ENCODE measurements at regions not wholly inside any gene's neighbourhood (a gene's known extent, or its start where the extent isn't known, plus 50 kb on each side); places are given as distances from the start of the nearest gene placed in this dataset.
A peak's percentile ranks its signal among the peaks of the same experiment; 100 is the strongest.

- Mint-ChIP-seq H3K27ac (peak overlapping the region in 2 of 3 experiments; percentile 2 to 75), H3K36me3 (ENCODE audit: low read depth) (no peaks in the 10 kb centered on the region), H3K4me3 (no peak overlapping the region), H3K27me3 (ENCODE audit: low read depth) (peaks cover 4% of the 10 kb centered on the region), H3K4me1 (peaks cover 16% of the 10 kb centered on the region), H3K9me3 (peaks cover 10% of the 10 kb centered on the region)
- no peak for TF ChIP-seq CTCF (IDR thresholded peaks at IDR 0.05; ENCODE audit: unreplicated experiment in 3 of 3)
Measured at GRCh38 chr16:80427795-80428194, 113.0 kb upstream of the DYNLRB2 start.

- H3K36me3 Mint-ChIP-seq (ENCODE audit: low read depth): no peaks in the 10 kb centered on the region
- no peaks in the 10 kb centered on the region for H3K9me3 Mint-ChIP-seq
- no peak overlapping the region for H3K4me3 Mint-ChIP-seq
- peaks cover 10% of the 10 kb centered on the region for H3K4me1 Mint-ChIP-seq
- TF ChIP-seq CTCF (IDR thresholded peaks at IDR 0.05; ENCODE audit: unreplicated experiment in 3 of 3): no peak
- H3K27ac Mint-ChIP-seq: no peak overlapping the region
- peaks cover 5% of the 10 kb centered on the region for H3K27me3 Mint-ChIP-seq (ENCODE audit: low read depth)
Measured at GRCh38 chr16:80418517-80419355, 122.1 kb upstream of the DYNLRB2 start.

DNA sequence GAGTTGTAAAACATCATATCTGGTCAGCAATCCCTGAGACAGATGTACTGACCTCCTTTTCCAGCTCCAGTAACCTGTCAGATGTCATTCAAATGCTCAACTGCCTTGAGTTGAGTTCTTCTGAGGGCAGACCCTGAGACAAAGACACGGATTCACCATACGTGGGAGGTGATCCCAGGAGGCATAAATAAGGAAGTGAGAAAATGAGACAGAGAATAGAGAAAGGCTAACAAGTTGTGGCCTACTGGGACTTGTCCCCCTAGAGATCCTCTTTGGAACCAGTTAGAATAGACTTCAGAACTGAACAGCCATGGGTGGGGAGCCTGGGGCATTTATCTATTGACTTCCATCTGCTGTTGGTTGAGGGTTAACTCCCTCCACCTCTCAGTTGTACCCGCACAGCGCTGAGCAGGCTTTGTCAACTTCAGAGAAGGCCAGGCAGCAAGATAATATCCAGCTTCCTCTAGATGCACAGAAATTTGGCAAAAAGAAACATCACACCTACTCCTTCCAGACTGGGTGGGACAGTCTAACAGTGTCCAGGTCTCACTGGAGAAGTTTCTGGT is 123.0 kb upstream of the DYNLRB2 start:
- H3K4me1 Mint-ChIP-seq: peaks cover 10% of the 10 kb centered on the region
- no peak for TF ChIP-seq CTCF (IDR thresholded peaks at IDR 0.05; ENCODE audit: unreplicated experiment in 3 of 3)
- H3K36me3 Mint-ChIP-seq (ENCODE audit: low read depth): no peaks in the 10 kb centered on the region
- H3K4me3 Mint-ChIP-seq: no peak overlapping the region
- no peaks in the 10 kb centered on the region for H3K9me3 Mint-ChIP-seq
- peak overlapping the region in 1 of 3 experiments; percentile 72 for H3K27ac Mint-ChIP-seq
- peaks cover 5% of the 10 kb centered on the region for H3K27me3 Mint-ChIP-seq (ENCODE audit: low read depth)

DNA sequence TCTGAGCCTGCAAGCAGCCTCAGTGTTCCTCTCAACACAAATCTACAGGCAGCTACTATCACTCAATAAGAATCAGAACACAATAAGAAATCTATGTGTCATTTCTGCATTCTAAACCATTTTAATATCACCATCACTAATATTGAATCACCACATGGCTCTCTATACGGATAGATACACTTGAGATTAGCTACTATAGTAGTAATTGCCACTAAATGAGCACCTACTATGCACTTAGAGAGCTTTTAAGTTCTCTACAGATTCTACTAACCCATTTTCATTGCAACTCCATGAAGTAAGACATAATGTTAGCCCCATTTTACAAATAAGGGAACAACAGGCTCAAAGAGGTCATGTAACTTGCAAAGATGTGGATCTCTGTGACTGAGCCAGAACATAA is 132.8 kb upstream of the DYNLRB2 start:
- Mint-ChIP-seq H3K4me1 (peaks cover 53% of the 10 kb centered on the region), H3K27me3 (ENCODE audit: low read depth) (peaks cover 5% of the 10 kb centered on the region), H3K36me3 (ENCODE audit: low read depth) (no peaks in the 10 kb centered on the region), H3K27ac (peak overlapping the region; percentile 84 to 96 (median 88)), H3K4me3 (no peak overlapping the region), H3K9me3 (peaks cover 5% of the 10 kb centered on the region)
- no peak for TF ChIP-seq CTCF (IDR thresholded peaks at IDR 0.05; ENCODE audit: unreplicated experiment in 3 of 3)

DNA sequence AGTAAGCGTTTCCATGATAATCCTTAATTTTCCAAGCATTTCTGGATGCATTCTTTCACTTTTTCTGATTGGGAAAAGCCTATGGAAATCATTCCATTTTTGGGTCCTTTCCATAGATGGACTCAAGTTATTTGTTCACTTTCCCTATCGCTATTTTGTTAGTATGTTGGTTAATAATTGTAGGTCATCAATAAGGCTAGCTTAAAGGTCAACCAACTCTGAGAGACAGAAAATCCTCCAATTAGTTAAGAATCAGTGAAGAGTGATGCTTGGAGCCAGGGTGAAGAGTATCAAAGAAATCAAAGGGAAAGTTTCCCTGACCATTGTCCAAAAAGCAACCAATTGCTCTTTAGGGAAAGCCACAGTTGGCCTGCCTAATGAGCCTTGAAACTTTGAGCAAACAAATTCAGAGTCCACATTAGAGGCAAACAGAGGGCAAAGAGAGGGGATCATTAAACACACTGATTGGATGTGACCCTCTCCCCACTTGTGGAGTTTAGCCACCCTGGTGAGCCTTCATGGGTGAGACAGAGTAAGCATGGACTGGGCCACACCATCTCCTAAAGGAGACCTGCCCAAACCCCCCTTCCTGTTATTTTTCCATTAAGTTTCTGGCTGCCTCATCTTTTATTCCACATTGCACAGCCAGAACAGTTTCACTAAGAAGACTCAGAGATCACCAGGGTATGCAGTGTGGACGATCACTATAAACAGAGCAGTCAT is 133.4 kb upstream of the DYNLRB2 start:
- Mint-ChIP-seq H3K4me1 (peaks cover 53% of the 10 kb centered on the region), H3K4me3 (no peak overlapping the region), H3K27ac (peak overlapping the region; percentile 84 to 96 (median 88)), H3K27me3 (ENCODE audit: low read depth) (peaks cover 5% of the 10 kb centered on the region), H3K36me3 (ENCODE audit: low read depth) (no peaks in the 10 kb centered on the region), H3K9me3 (peaks cover 5% of the 10 kb centered on the region)
- no peak for TF ChIP-seq CTCF (IDR thresholded peaks at IDR 0.05; ENCODE audit: unreplicated experiment in 3 of 3)

All from nephron (organoid).